H1 (cell line): ENCODE measurements at regions not wholly inside any gene's neighbourhood (a gene's known extent, or its start where the extent isn't known, plus 50 kb on each side); places are given as distances from the start of the nearest gene placed in this dataset.

Source experiments
- CTCF ChIA-PET: fragments of 300-600 bp; sonication (Branson Sonifier 250); formaldehyde crosslinking; loops from one replicate; lab custom pipeline; 2021; ENCODE audit not compliant: partially characterized antibody; lab: Charles Lee
- POLR2A ChIA-PET: fragments of 300-600 bp; sonication (Branson Sonifier 250); formaldehyde crosslinking; loops from one replicate; lab custom pipeline; 2021; ENCODE audit warnings: inconsistent platforms; ENCODE audit not compliant: partially characterized antibody; lab: Charles Lee
- DNase-seq, 2 experiments: peaks; one replicate each; pipeline versions ENCODE4 v3.0.0 to v3.0.0-alpha.2; 2010 to 2022; ENCODE audit warnings: low spot score in 2 of 2, low read depth in 1 of 2, mixed read lengths in 1 of 2
- FAIRE-seq: peaks from 2 replicates; lab custom pipeline; 2011; peaks lifted over from hg19 to GRCh38; lab: Jason Lieb, UNC
- H2AFZ ChIP-seq: 2 replicates; pipeline ENCODE4 v1.8.1; 2012; ENCODE audit warnings: low read length, inconsistent platforms
- H2AK5ac ChIP-seq: 2 replicates; pipeline ENCODE4 v1.6.1; 2013; ENCODE audit warnings: low read depth, low read length
- H2BK120ac ChIP-seq: replicated peaks from 2 replicates; pipeline ENCODE3; 2013; ENCODE audit warnings: low read depth, low read length, inconsistent platforms
- H2BK12ac ChIP-seq: 2 replicates; pipeline ENCODE4 v1.6.1; 2013; ENCODE audit warnings: low read depth, low read length
- H2BK15ac ChIP-seq: 2 replicates; pipeline ENCODE4 v1.6.1; 2013; ENCODE audit warnings: low read length
- H2BK20ac ChIP-seq: 2 replicates; pipeline ENCODE4 v1.6.1; 2013; ENCODE audit warnings: low read length
- H2BK5ac ChIP-seq: 2 replicates; pipeline ENCODE4 v1.6.1; 2013; ENCODE audit warnings: low read depth, low read length
- H3K14ac ChIP-seq: 2 replicates; pipeline ENCODE4 v1.6.1; 2013; ENCODE audit warnings: inconsistent platforms; ENCODE audit not compliant: insufficient read length
- H3K18ac ChIP-seq: 2 replicates; pipeline ENCODE4 v1.6.1; 2013; ENCODE audit warnings: low read length; ENCODE audit errors: extremely low read depth
- H3K23ac ChIP-seq: 2 replicates; pipeline ENCODE4 v1.6.1; 2013; ENCODE audit warnings: inconsistent platforms; ENCODE audit not compliant: insufficient read length
- H3K23me2 ChIP-seq: 2 replicates; pipeline ENCODE4 v1.6.1; 2013; ENCODE audit warnings: low read depth, low read length
- H3K27ac ChIP-seq: 2 replicates; pipeline ENCODE4 v1.6.1; 2011; ENCODE audit warnings: low read depth, low read length, inconsistent platforms
- H3K27me3 ChIP-seq, 4 experiments: replicated peaks in 1 of 4; 1 replicate in 1 of 4; 2 replicates in 3 of 4; pipeline versions ENCODE4 v1.6.1 to v1.8.1; 2011 to 2013; ENCODE audit warnings: low read length in 3 of 4, mild to moderate bottlenecking in 3 of 4, inconsistent platforms in 2 of 4, mixed read lengths in 2 of 4, moderate library complexity in 1 of 4; ENCODE audit not compliant: control insufficient read depth in 3 of 4, insufficient read depth in 3 of 4; ENCODE audit errors: extremely low read depth in 1 of 4
- H3K36me3 ChIP-seq, 4 experiments: 2 replicates each; pipeline versions ENCODE4 v1.6.1 to v1.8.1; 2011 to 2013; ENCODE audit warnings: mild to moderate bottlenecking in 4 of 4, low read length in 3 of 4, moderate library complexity in 2 of 4, control low read depth in 1 of 4, inconsistent platforms in 1 of 4; ENCODE audit not compliant: insufficient read depth in 4 of 4, control insufficient read depth in 2 of 4
- H3K4ac ChIP-seq: replicated peaks from 2 replicates; pipeline ENCODE3; 2013; ENCODE audit warnings: low read length, low read depth, mixed read lengths, inconsistent platforms; ENCODE audit not compliant: insufficient read length
- H3K4me1 ChIP-seq, 4 experiments: replicated peaks in 1 of 4; 1 replicate in 1 of 4; 2 replicates in 3 of 4; pipeline versions ENCODE4 v1.6.1 to v1.8.1; 2011 to 2013; ENCODE audit warnings: low read length in 3 of 4, inconsistent platforms in 2 of 4, mixed read lengths in 1 of 4; ENCODE audit not compliant: insufficient read depth in 4 of 4, control insufficient read depth in 3 of 4
- H3K4me2 ChIP-seq, 2 experiments: 2 replicates each; pipeline versions ENCODE4 v1.6.1 to v1.8.1; 2011 to 2013; ENCODE audit warnings: low read depth in 2 of 2, low read length in 2 of 2, control low read depth in 1 of 2, inconsistent platforms in 1 of 2, mild to moderate bottlenecking in 1 of 2; ENCODE audit not compliant: insufficient read depth in 1 of 2
- H3K4me3 ChIP-seq, 4 experiments: fragments of 200-600, 300-600 bp in 1 of 4; sonication (generic), shearing (Covaris generic), sonication (Bioruptor Twin) in 1 of 4; 2 replicates each; pipeline versions ENCODE4 v1.5.1 to v1.8.1; 2011 to 2016; ENCODE audit warnings: low read length in 4 of 4, low read depth in 3 of 4, control low read depth in 2 of 4, inconsistent platforms in 2 of 4, mild to moderate bottlenecking in 2 of 4, mixed read lengths in 1 of 4, moderate library complexity in 1 of 4; ENCODE audit not compliant: insufficient read depth in 2 of 4; ENCODE audit errors: extremely low read depth in 1 of 4
- H3K56ac ChIP-seq: replicated peaks from 2 replicates; pipeline ENCODE3; 2013; ENCODE audit warnings: low read depth, mild to moderate bottlenecking, mixed read lengths, low read length, inconsistent platforms; ENCODE audit not compliant: insufficient read length
- H3K79me1 ChIP-seq: 2 replicates; pipeline ENCODE4 v1.6.1; 2013; ENCODE audit warnings: low read depth, low read length, control low read depth
- H3K79me2 ChIP-seq, 2 experiments: 2 replicates each; pipeline versions ENCODE4 v1.6.1 to v1.8.1; 2012 to 2013; ENCODE audit warnings: low read length in 2 of 2, mild to moderate bottlenecking in 2 of 2, inconsistent platforms in 1 of 2; ENCODE audit not compliant: insufficient read depth in 2 of 2, control insufficient read depth in 1 of 2
- H3K9ac ChIP-seq, 4 experiments: replicated peaks in 1 of 4; 1 replicate in 1 of 4; 2 replicates in 3 of 4; pipeline versions ENCODE4 v1.6.1 to v1.8.1; 2011 to 2013; ENCODE audit warnings: low read depth in 3 of 4, low read length in 3 of 4, control low read depth in 2 of 4, mild to moderate bottlenecking in 2 of 4, moderate library complexity in 2 of 4, inconsistent platforms in 1 of 4; ENCODE audit errors: extremely low read depth in 1 of 4
- H3K9me3 ChIP-seq, 2 experiments: 2 replicates each; pipeline versions ENCODE4 v1.6.1 to v1.8.1; 2012 to 2013; ENCODE audit warnings: mild to moderate bottlenecking in 2 of 2, moderate library complexity in 2 of 2, control low read depth in 1 of 2, inconsistent platforms in 1 of 2, low read depth in 1 of 2, low read length in 1 of 2, mixed read lengths in 1 of 2; ENCODE audit not compliant: insufficient read depth in 2 of 2
- H4K20me1 ChIP-seq, 2 experiments: replicated peaks in 1 of 2; 2 replicates each; pipeline versions ENCODE3 to v1.8.1; 2011 to 2013; ENCODE audit warnings: inconsistent platforms in 2 of 2, low read length in 2 of 2, mild to moderate bottlenecking in 1 of 2; ENCODE audit not compliant: insufficient read depth in 2 of 2, control insufficient read depth in 1 of 2
- H4K5ac ChIP-seq: 2 replicates; pipeline ENCODE4 v1.6.1; 2013; ENCODE audit warnings: low read length, low read depth, mixed read lengths, inconsistent platforms; ENCODE audit not compliant: insufficient read length
- H4K8ac ChIP-seq: 2 replicates; pipeline ENCODE4 v1.8.0; 2013; ENCODE audit warnings: mild to moderate bottlenecking, moderate library complexity, low read length, inconsistent platforms; ENCODE audit not compliant: insufficient read depth; ENCODE audit errors: extremely low read depth
- H4K91ac ChIP-seq: replicated peaks from 2 replicates; pipeline ENCODE3; 2013; ENCODE audit warnings: low read length, mixed read lengths, inconsistent platforms; ENCODE audit not compliant: insufficient read length
- BACH1 ChIP-seq: IDR thresholded peaks from 2 replicates; pipeline ENCODE4 v1.6.1; 2012; ENCODE audit warnings: low read length, improper control_type of control experiment
- CBX8 ChIP-seq: fragments of 300-800, 300-1000 bp; sonication (generic); IDR thresholded peaks from 2 replicates; pipeline ENCODE4 v1.7.1; 2016; ENCODE audit warnings: low read depth, low read length, borderline replicate concordance
- CEBPB ChIP-seq: IDR thresholded peaks from 2 replicates; pipeline ENCODE4 v1.6.1; 2012; ENCODE audit warnings: low read depth, low read length
- CREB1 ChIP-seq: IDR thresholded peaks from 2 replicates; pipeline ENCODE4 v1.6.1; 2012; ENCODE audit warnings: inconsistent platforms
- GTF2F1 ChIP-seq: IDR thresholded peaks from 2 replicates; pipeline ENCODE4 v1.6.1; 2012; ENCODE audit warnings: low read depth, low read length, improper control_type of control experiment, borderline replicate concordance
- KDM1A ChIP-seq: fragments of 200-600, 300-600 bp; sonication (generic); IDR thresholded peaks from 2 replicates; pipeline ENCODE4 v1.7.1; 2016; ENCODE audit warnings: mild to moderate bottlenecking, low read length, borderline replicate concordance
- MAFK ChIP-seq: IDR thresholded peaks from 2 replicates; pipeline ENCODE4 v1.6.1; 2012; ENCODE audit warnings: low read depth, mild to moderate bottlenecking, improper control_type of control experiment, low read length
- NANOG ChIP-seq: IDR thresholded peaks from 2 replicates; pipeline ENCODE4 v1.6.1; 2011; ENCODE audit warnings: low read length, low read depth, mild to moderate bottlenecking, inconsistent platforms; ENCODE audit not compliant: insufficient read depth, poor library complexity, severe bottlenecking
- NRF1 ChIP-seq: IDR thresholded peaks from 2 replicates; pipeline ENCODE4 v1.6.1; 2011; ENCODE audit warnings: mild to moderate bottlenecking, low read depth, low read length, improper control_type of control experiment
- POU5F1 ChIP-seq: IDR thresholded peaks from 2 replicates; pipeline ENCODE4 v1.6.1; 2011; ENCODE audit warnings: low read depth, mild to moderate bottlenecking, low read length, moderate library complexity
- RAD21 ChIP-seq, 2 experiments: IDR thresholded peaks in 1 of 2; conservative IDR thresholded peaks in 1 of 2; 2 replicates each; pipeline ENCODE4 v1.6.1; 2011; ENCODE audit warnings: low read depth in 2 of 2, low read length in 2 of 2, improper control_type of control experiment in 1 of 2, inconsistent platforms in 1 of 2, mild to moderate bottlenecking in 1 of 2, moderate library complexity in 1 of 2
- RBBP5 ChIP-seq: IDR thresholded peaks from 2 replicates; pipeline ENCODE4 v1.7.1; 2012; ENCODE audit warnings: low read depth, mild to moderate bottlenecking, inconsistent platforms, low read length, moderate library complexity, borderline replicate concordance
- SIRT6 ChIP-seq: IDR thresholded peaks from one replicate; pipeline ENCODE4 v1.7.1; 2012; ENCODE audit warnings: low read length, inconsistent platforms
- SP4 ChIP-seq: IDR thresholded peaks from 2 replicates; pipeline ENCODE4 v1.6.1; 2012; ENCODE audit warnings: low read length, inconsistent platforms
- TAF1 ChIP-seq: IDR thresholded peaks from 2 replicates; pipeline ENCODE4 v1.6.1; 2011; ENCODE audit warnings: mild to moderate bottlenecking, low read depth, low read length
- TBP ChIP-seq: IDR thresholded peaks from 2 replicates; pipeline ENCODE4 v1.6.1; 2011; ENCODE audit warnings: low read depth, low read length, improper control_type of control experiment
- TEAD4 ChIP-seq: IDR thresholded peaks from 2 replicates; pipeline ENCODE4 v1.6.1; 2012; ENCODE audit warnings: low read depth, low read length, inconsistent platforms, mixed read lengths
- YY1 ChIP-seq: IDR thresholded peaks from 2 replicates; pipeline ENCODE4 v1.6.1; 2011; ENCODE audit warnings: low read depth, mild to moderate bottlenecking, low read length

GRCh38 chr6:141467881-141468280 lies 664.8 kb upstream of the GJE1 start:
- Histone ChIP-seq H2BK12ac (no peak overlapping the region), H3K23ac (no peak overlapping the region), H4K91ac (no peak overlapping the region), H3K79me1 (no peaks in the 10 kb centered on the region), H3K79me2 (no peaks in the 10 kb centered on the region), H2BK20ac (no peak overlapping the region), H3K4me3 (no peak overlapping the region), H3K4me2 (no peak overlapping the region), H2BK5ac (no peak overlapping the region), H4K20me1 (no peaks in the 10 kb centered on the region), H2AK5ac (no peak overlapping the region), H3K27me3 (peaks cover 0 to 1% (median 0%) of the 10 kb centered on the region in 4 experiments; a peak in 1 of 7 replicates), H3K56ac (no peak overlapping the region), H4K5ac (no peak overlapping the region), H3K18ac (no peak overlapping the region), H2BK15ac (no peak overlapping the region), H3K27ac (no peak overlapping the region), H2AFZ (no peak overlapping the region), H4K8ac (no peak overlapping the region), H3K14ac (no peak overlapping the region), H3K9ac (no peak overlapping the region), H3K9me3 (peaks cover 14 to 15% of the 10 kb centered on the region in 2 experiments), H3K23me2 (no peaks in the 10 kb centered on the region), H2BK120ac (no peak overlapping the region), H3K4me1 (peaks cover 0 to 3% (median 0%) of the 10 kb centered on the region in 4 experiments; a peak in 2 of 7 replicates), H3K36me3 (peaks cover 0 to 12% (median 0%) of the 10 kb centered on the region in 4 experiments; a peak in 3 of 8 replicates), H3K4ac (no peak overlapping the region)
- ChIA-PET POLR2A (no interaction called here), CTCF (no interaction called here)
- no peak for FAIRE-seq
- DNase-seq, result no peak
- no peak for TF ChIP-seq CREB1
- no peak for TF ChIP-seq CBX8
- no peak for TF ChIP-seq KDM1A
- TF ChIP-seq YY1, result no peak
- no peak for TF ChIP-seq RBBP5
- no peak for TF ChIP-seq NANOG
- TF ChIP-seq MAFK, result no peak
- no peak for TF ChIP-seq TBP
- no peak for TF ChIP-seq TAF1
- TF ChIP-seq BACH1, result no peak
- TF ChIP-seq NRF1, result no peak
- TF ChIP-seq SIRT6, result no peak
- no peak for TF ChIP-seq GTF2F1
- TF ChIP-seq CEBPB, result no peak
- no peak for TF ChIP-seq TEAD4
- no peak for TF ChIP-seq POU5F1
- no peak for TF ChIP-seq RAD21 (IDR thresholded peaks at IDR 0.05 in 1 of 2, conservative IDR thresholded peaks at IDR 0.05 in 1 of 2; ENCODE audit: low read depth in 2 of 2, low read length in 2 of 2)
- no peak for TF ChIP-seq SP4
